ENCODE measurements at regions not wholly inside any gene's neighbourhood (a gene's known extent, or its start where the extent isn't known, plus 50 kb on each side); places are given as distances from the start of the nearest gene placed in this dataset.

- CTCF ChIA-PET = no interaction called here
- no peak for TF ChIP-seq CTCF (IDR thresholded peaks at IDR 0.05; ENCODE audit: control extremely low read depth, extremely low read depth, low read depth, missing control alignments)
- no peak for DNase-seq (ENCODE audit: extremely low spot score)
- POLR2A ChIA-PET = no interaction called here
These were observed 132.2 kb upstream of the FOXF1 start for GRCh38 chr16:86378128-86378527.

GRCh38 chr16:86378831-86379504 is 131.4 kb upstream of the FOXF1 start:
- no peak for DNase-seq (ENCODE audit: extremely low spot score)
- ChIA-PET POLR2A (no interaction called here), CTCF (no interaction called here)
- TF ChIP-seq CTCF (IDR thresholded peaks at IDR 0.05; ENCODE audit: control extremely low read depth, extremely low read depth, low read depth, missing control alignments) = no peak

- POLR2A ChIA-PET = no interaction called here
- TF ChIP-seq CTCF (IDR thresholded peaks at IDR 0.05; ENCODE audit: control extremely low read depth, extremely low read depth, low read depth, missing control alignments) = no peak
- CTCF ChIA-PET = no interaction called here
- DNase-seq (ENCODE audit: extremely low spot score) = no peak
These were observed 130.9 kb upstream of the FOXF1 start for GRCh38 chr16:86379505-86379846.

GRCh38 chr16:86380030-86380429 is 130.3 kb upstream of the FOXF1 start:
- no peak for TF ChIP-seq CTCF (IDR thresholded peaks at IDR 0.05; ENCODE audit: control extremely low read depth, extremely low read depth, low read depth, missing control alignments)
- ChIA-PET POLR2A (no interaction called here), CTCF (no interaction called here)
- DNase-seq (ENCODE audit: extremely low spot score) = no peak

GRCh38 chr16:86381491-86381890 is 128.8 kb upstream of the FOXF1 start:
- DNase-seq (ENCODE audit: extremely low spot score) = no peak
- no peak for TF ChIP-seq CTCF (IDR thresholded peaks at IDR 0.05; ENCODE audit: control extremely low read depth, extremely low read depth, low read depth, missing control alignments)
- CTCF ChIA-PET = no interaction called here
- POLR2A ChIA-PET = no interaction called here

- CTCF ChIA-PET = interaction anchor here (1.3 kb wide), 1 partner anchor 10 kb away, joined by 3 read pairs; no protein-coding TSS in a partner anchor
- no peak for DNase-seq (ENCODE audit: extremely low spot score)
- TF ChIP-seq CTCF (IDR thresholded peaks at IDR 0.05; ENCODE audit: control extremely low read depth, extremely low read depth, low read depth, missing control alignments) = no peak
- POLR2A ChIA-PET = no interaction called here
These were observed 128.1 kb upstream of the FOXF1 start for GRCh38 chr16:86382067-86382773.
